ENCODE measurements at regions not wholly inside any gene's neighbourhood (a gene's known extent, or its start where the extent isn't known, plus 50 kb on each side); places are given as distances from the start of the nearest gene placed in this dataset.
"Not testable (repeated sequence)": the region's sequence is repeated elsewhere in the genome, so short reads cannot be mapped to it uniquely, and the experiment has no call there.

- no peak for DNase-seq
Observed at GRCh38 chr5:174610968-174611367, 113.4 kb upstream of the MSX2 start.

GRCh38 chr5:174612686-174613085, 111.7 kb upstream of the MSX2 start:
- DNase-seq, result no peak

GRCh38 chr5:174614500-174615135, 109.8 kb upstream of the MSX2 start:
- DNase-seq, result no peak

GRCh38 chr5:174616036-174616435, 108.3 kb upstream of the MSX2 start:
- no peak for DNase-seq

GRCh38 chr5:174617285-174617684, 107.1 kb upstream of the MSX2 start:
- no peak for DNase-seq

- no peak for DNase-seq
Observed at GRCh38 chr5:174617910-174618309, 106.5 kb upstream of the MSX2 start.

- DNase-seq, result no peak
Observed at GRCh38 chr5:174618589-174618988, 105.8 kb upstream of the MSX2 start.

GRCh38 chr5:174622067-174622466, 102.3 kb upstream of the MSX2 start:
- no peak for DNase-seq

- DNase-seq, result no peak
Observed at GRCh38 chr5:174623018-174623417, 101.4 kb upstream of the MSX2 start.

- DNase-seq, result no peak
Observed at GRCh38 chr5:174623433-174624019, 100.9 kb upstream of the MSX2 start.

GRCh38 chr5:174624733-174625522, 99.5 kb upstream of the MSX2 start:
- DNase-seq, result no peak

- DNase-seq, result no peak
Observed at GRCh38 chr5:174625591-174626350, 98.6 kb upstream of the MSX2 start.

GRCh38 chr5:174626369-174626920, 97.9 kb upstream of the MSX2 start:
- DNase-seq, result no peak

GRCh38 chr5:174636094-174636493, 88.3 kb upstream of the MSX2 start:
- no peak for DNase-seq

- no peak for DNase-seq
Observed at GRCh38 chr5:174642816-174643405, 81.5 kb upstream of the MSX2 start.

GRCh38 chr5:174644436-174644835, 79.9 kb upstream of the MSX2 start:
- no peak for DNase-seq

- no peak for DNase-seq
Observed at GRCh38 chr5:174644923-174645322, 79.5 kb upstream of the MSX2 start.

- no peak for DNase-seq
Observed at GRCh38 chr5:174645677-174646076, 78.7 kb upstream of the MSX2 start.

- DNase-seq, result not testable (repeated sequence)
Observed at GRCh38 chr5:174648618-174649017, 75.8 kb upstream of the MSX2 start.

GRCh38 chr5:174649391-174649790, 75.0 kb upstream of the MSX2 start:
- DNase-seq, result no peak

- DNase-seq, result no peak
Observed at GRCh38 chr5:174654442-174654841, 69.9 kb upstream of the MSX2 start.

- DNase-seq, result no peak
Observed at GRCh38 chr5:174655351-174655750, 69.0 kb upstream of the MSX2 start.

Measured in NCI-H226 (cell line).